Smooth muscle cell (in vitro differentiated cells): ENCODE measurements at regions not wholly inside any gene's neighbourhood (a gene's known extent, or its start where the extent isn't known, plus 50 kb on each side); places are given as distances from the start of the nearest gene placed in this dataset.

ENCODE experiments used
- DNase-seq: peaks from one replicate; lab custom pipeline; 2025; ENCODE audit not compliant: unreplicated experiment; lab: John Stamatoyannopoulos, UW
- H2AFZ ChIP-seq: fragments of 200-600 bp; sonication (generic); 2 replicates; pipeline ENCODE4 v1.6.0; 2016; ENCODE audit warnings: antibody characterized with exemption, low read depth, mild to moderate bottlenecking
- H3F3A ChIP-seq: fragments of 200-600 bp; sonication (generic); 2 replicates; pipeline ENCODE4 v1.6.0; 2017; ENCODE audit warnings: antibody characterized with exemption, low read depth
- H3K27ac ChIP-seq: fragments of 200-600 bp; sonication (generic); 2 replicates; pipeline ENCODE4 v1.5.1; 2016; ENCODE audit warnings: low read depth, mild to moderate bottlenecking
- H3K27me3 ChIP-seq: fragments of 200-600 bp; sonication (generic); 2 replicates; pipeline ENCODE4 v1.6.1; 2016; ENCODE audit warnings: low read depth, mild to moderate bottlenecking
- H3K36me3 ChIP-seq: fragments of 200-600 bp; sonication (generic); 2 replicates; pipeline ENCODE4 v1.5.1; 2016; ENCODE audit warnings: low read depth
- H3K4me1 ChIP-seq: fragments of 200-600 bp; sonication (generic); 2 replicates; pipeline ENCODE4 v1.5.1; 2016; ENCODE audit warnings: low read depth
- H3K4me2 ChIP-seq: fragments of 200-600 bp; sonication (generic); 2 replicates; pipeline ENCODE4 v1.6.0; 2016; ENCODE audit warnings: mild to moderate bottlenecking
- H3K4me3 ChIP-seq: fragments of 200-600 bp; sonication (generic); 2 replicates; pipeline ENCODE4 v1.5.1; 2016; ENCODE audit warnings: mild to moderate bottlenecking
- H3K79me2 ChIP-seq: fragments of 200-600 bp; sonication (generic); 2 replicates; pipeline ENCODE4 v1.6.0; 2016; ENCODE audit warnings: low read depth, mild to moderate bottlenecking
- H3K9ac ChIP-seq: fragments of 200-600 bp; sonication (generic); 2 replicates; pipeline ENCODE4 v1.6.0; 2016; ENCODE audit warnings: low read depth
- H3K9me3 ChIP-seq: fragments of 200-600 bp; sonication (generic); replicated peaks from 2 replicates; pipeline ENCODE4 v1.5.1; 2016; ENCODE audit warnings: low read depth
- H4K20me1 ChIP-seq: fragments of 200-600 bp; sonication (generic); 2 replicates; pipeline ENCODE4 v1.6.0; 2016; ENCODE audit warnings: low read depth
- WGBS: methylation state at CpG from one replicate; pipeline ENCODE4 v1.1.7; 2016; ENCODE audit warnings: low lambda C conversion rate; 5-methylcytosine and 5-hydroxymethylcytosine counted together
- TF ChIP-seq, protein P1 (sequence below): fragments of 200-600 bp; sonication (generic); IDR thresholded peaks from 2 replicates; pipeline ENCODE4 v1.5.1; 2017; ENCODE audit warnings: borderline replicate concordance, mild to moderate bottlenecking, antibody characterized with exemption; ENCODE audit not compliant: insufficient read depth, poor library complexity, severe bottlenecking

- Histone ChIP-seq H3F3A (peaks cover 6% of the 10 kb centered on the region), H3K4me3 (no peak overlapping the region), H3K79me2 (no peaks in the 10 kb centered on the region), H3K4me1 (peaks cover 6% of the 10 kb centered on the region), H4K20me1 (no peaks in the 10 kb centered on the region), H3K27ac (no peak overlapping the region), H3K27me3 (no peaks in the 10 kb centered on the region), H2AFZ (no peak overlapping the region), H3K9me3 (no peaks in the 10 kb centered on the region), H3K4me2 (no peak overlapping the region), H3K9ac (no peak overlapping the region), H3K36me3 (no peaks in the 10 kb centered on the region)
- 93% methylated on average over 7 of the region's 7 CpGs for WGBS
- TF ChIP-seq, protein P1, sequence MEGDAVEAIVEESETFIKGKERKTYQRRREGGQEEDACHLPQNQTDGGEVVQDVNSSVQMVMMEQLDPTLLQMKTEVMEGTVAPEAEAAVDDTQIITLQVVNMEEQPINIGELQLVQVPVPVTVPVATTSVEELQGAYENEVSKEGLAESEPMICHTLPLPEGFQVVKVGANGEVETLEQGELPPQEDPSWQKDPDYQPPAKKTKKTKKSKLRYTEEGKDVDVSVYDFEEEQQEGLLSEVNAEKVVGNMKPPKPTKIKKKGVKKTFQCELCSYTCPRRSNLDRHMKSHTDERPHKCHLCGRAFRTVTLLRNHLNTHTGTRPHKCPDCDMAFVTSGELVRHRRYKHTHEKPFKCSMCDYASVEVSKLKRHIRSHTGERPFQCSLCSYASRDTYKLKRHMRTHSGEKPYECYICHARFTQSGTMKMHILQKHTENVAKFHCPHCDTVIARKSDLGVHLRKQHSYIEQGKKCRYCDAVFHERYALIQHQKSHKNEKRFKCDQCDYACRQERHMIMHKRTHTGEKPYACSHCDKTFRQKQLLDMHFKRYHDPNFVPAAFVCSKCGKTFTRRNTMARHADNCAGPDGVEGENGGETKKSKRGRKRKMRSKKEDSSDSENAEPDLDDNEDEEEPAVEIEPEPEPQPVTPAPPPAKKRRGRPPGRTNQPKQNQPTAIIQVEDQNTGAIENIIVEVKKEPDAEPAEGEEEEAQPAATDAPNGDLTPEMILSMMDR = no peak
- no peak for DNase-seq
These were observed 109.6 kb downstream of the TMEM144 start for GRCh38 chr4:158319880-158320279.

GRCh38 chr4:158322109-158322508 lies 111.8 kb downstream of the TMEM144 start:
- no peak overlapping the region for H3K4me2 ChIP-seq
- 37% methylated on average over 1 of the region's 1 CpG for WGBS
- H3K27ac ChIP-seq = no peak overlapping the region
- H3K9ac ChIP-seq = no peak overlapping the region
- DNase-seq = no peak
- H4K20me1 ChIP-seq = no peaks in the 10 kb centered on the region
- H3K79me2 ChIP-seq = no peaks in the 10 kb centered on the region
- H3K4me3 ChIP-seq = no peak overlapping the region
- TF ChIP-seq, protein P1 = no peak
- H3K36me3 ChIP-seq = no peaks in the 10 kb centered on the region
- H2AFZ ChIP-seq = no peak overlapping the region
- no peaks in the 10 kb centered on the region for H3K27me3 ChIP-seq
- H3K4me1 ChIP-seq = no peaks in the 10 kb centered on the region
- no peaks in the 10 kb centered on the region for H3F3A ChIP-seq
- no peaks in the 10 kb centered on the region for H3K9me3 ChIP-seq

DNA sequence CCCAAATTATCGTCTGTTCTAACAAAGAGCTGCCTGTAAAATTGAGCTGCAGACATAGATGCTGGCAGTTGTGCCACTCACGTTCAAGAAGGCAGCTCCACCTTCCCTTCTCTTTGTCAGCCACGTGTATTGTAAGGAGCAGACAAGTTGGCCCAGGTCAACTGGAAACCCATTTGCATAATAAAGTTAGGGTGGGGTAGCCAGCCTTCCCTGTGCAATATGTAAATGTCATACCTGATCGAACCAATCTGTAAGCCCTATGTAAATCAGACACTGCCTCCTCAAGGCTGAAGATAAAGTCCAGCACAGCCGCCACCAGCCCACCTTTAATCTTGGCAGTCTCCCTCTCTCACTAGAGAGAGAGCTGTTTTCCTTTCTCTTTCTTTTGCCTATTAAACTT lies 117.2 kb downstream of the TMEM144 start:
- WGBS = 44% methylated on average over 5 of the region's 5 CpGs
- TF ChIP-seq, protein P1 = no peak
- no peak for DNase-seq
- Histone ChIP-seq H3K79me2 (no peaks in the 10 kb centered on the region), H2AFZ (no peak overlapping the region), H3F3A (no peaks in the 10 kb centered on the region), H3K27ac (no peak overlapping the region), H3K27me3 (no peaks in the 10 kb centered on the region), H3K4me1 (no peaks in the 10 kb centered on the region), H3K4me3 (no peak overlapping the region), H3K9ac (no peak overlapping the region), H3K4me2 (no peak overlapping the region), H3K9me3 (no peaks in the 10 kb centered on the region), H4K20me1 (no peaks in the 10 kb centered on the region), H3K36me3 (no peaks in the 10 kb centered on the region)

- TF ChIP-seq, protein P1 = no peak
These were observed 121.6 kb downstream of the TMEM144 start for GRCh38 chr4:158331863-158332262.

More at GRCh38 chr4:158331863-158332262, 121.6 kb downstream of the TMEM144 start:
- Histone ChIP-seq H3K9me3 (no peaks in the 10 kb centered on the region), H4K20me1 (no peaks in the 10 kb centered on the region), H3K4me2 (no peak overlapping the region), H3K27me3 (no peaks in the 10 kb centered on the region), H3K27ac (no peak overlapping the region), H3K9ac (no peak overlapping the region), H3K79me2 (no peaks in the 10 kb centered on the region), H3K4me3 (no peak overlapping the region), H3K4me1 (no peaks in the 10 kb centered on the region), H2AFZ (no peak overlapping the region), H3K36me3 (no peaks in the 10 kb centered on the region), H3F3A (no peaks in the 10 kb centered on the region)
- no peak for DNase-seq
